Central memory CD4-positive, alpha-beta T cell (primary cell): ENCODE measurements at regions not wholly inside any gene's neighbourhood (a gene's known extent, or its start where the extent isn't known, plus 50 kb on each side); places are given as distances from the start of the nearest gene placed in this dataset.
"Not testable (repeated sequence)": the region's sequence is repeated elsewhere in the genome, so short reads cannot be mapped to it uniquely, and the experiment has no call there.

ENCODE experiments used
- DNase-seq: peaks from one replicate; pipeline ENCODE4 v3.0.0; 2022

- DNase-seq = no peak
Measured at GRCh38 chr6:139470997-139471396, 96.5 kb upstream of the CITED2 start.

DNA sequence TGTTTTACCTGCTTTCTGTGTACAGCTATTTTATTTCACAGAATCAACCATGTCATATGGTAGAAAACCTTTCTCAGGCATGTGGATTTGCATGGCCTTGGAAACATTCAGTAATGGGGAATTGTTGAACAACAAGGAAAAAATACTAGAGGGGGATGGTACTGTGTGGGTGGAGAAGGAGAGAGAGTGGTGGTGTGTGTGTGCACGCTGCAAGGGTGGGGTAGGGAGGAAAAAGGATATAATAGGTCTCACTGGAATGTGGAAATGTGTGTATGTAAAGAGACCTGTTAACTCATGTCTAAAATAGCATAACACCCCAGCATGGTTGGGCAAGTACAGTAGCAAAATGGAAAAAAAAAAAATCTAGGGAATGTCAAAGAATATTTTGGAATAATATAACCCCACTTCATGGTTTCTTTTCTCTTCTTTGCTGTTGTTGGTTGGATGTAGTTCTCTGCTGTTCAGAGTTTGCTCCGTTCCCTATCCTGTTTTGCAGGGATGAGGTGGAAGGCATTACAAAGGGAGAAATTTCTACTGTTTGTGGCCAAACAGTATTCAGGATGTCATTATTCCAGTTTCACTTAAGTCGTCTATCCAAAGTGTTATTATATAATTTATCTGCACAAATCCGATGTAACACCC lies 93.9 kb upstream of the CITED2 start:
- no peak for DNase-seq

GRCh38 chr6:139457476-139457875 lies 83.0 kb upstream of the CITED2 start:
- no peak for DNase-seq

DNA sequence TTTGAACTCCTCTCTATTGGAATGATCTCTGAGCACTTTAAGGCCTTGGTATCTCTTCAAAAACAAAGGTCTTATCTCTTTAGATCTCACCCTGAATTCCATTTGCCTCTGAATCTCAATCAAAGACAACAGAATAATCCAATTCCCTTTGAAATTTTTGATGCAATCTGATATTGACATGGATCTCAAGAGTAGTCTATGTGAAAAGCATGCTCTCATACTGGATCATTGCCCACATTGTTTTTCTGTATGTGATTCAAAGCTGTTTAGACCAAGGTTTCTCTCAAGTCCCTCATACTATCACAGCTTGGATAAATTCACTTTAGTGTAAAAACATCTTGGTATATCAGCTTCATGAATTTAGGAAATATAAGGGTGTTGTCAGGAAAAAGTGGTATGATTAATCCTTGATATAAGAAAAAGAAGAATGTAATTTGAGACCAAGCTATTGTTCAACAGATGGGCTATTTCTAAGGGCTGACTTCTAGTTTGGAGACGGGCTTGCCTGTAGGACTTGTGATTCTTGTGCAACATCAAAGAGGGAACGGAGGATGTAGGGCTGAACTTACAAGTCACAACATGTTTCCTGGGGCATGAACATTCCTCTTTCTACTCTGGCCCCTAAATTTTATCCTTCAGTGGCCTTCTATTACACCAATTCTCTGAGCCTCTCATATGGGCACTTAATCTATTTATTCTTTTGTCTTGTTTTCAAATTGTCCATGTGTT lies 77.9 kb upstream of the CITED2 start:
- no peak for DNase-seq

DNA sequence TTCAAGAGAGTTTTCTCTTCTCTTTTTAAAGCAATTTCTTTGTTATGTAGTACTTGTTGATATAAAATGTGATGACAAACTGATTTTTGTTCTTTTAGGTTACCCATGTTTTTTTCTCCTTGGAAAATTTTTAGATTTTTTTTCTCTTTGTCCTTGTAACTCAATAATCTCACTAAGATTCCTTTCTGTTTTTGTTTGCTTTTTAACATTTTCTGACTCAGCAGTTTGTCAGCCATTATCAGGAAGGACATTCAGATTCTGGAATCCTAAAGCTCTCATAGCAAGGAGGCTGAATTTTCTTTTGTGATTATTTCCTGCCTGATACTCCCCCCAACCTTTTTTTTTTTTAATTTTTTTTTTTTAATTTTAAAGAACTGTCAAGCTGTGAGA lies 75.2 kb upstream of the CITED2 start:
- no peak for DNase-seq

DNA sequence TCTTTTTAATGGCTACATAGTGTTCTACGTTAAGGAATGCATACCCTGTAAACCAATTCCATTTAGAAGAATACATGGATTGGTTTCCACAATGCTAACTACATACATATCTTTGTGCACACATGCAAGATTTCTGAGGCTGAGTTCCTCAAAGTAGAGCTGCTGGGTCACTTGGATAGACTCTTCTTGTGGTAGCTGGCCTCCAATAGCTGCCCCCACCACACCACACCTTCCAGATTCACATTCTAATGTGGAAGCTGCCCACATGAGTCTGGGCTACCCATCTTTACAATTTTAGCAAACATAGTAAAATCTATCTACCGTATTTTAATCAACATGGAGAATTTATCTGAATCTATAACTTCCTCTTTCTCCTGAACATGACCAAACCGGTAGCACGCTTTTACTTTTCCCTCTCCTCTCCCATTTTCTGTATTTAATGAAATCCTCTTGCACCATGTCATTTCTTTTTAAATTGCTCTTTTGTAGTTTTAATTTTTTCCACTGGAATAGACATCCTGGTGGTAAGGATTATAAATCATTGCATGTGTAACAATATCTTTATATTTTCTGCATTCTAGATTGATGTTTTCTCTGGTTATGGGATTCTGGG lies 74.7 kb upstream of the CITED2 start:
- DNase-seq = no peak

GRCh38 chr6:139448051-139448649 lies 73.7 kb upstream of the CITED2 start:
- no peak for DNase-seq

- no peak for DNase-seq
Measured at GRCh38 chr6:139447656-139447975, 73.2 kb upstream of the CITED2 start.

DNA sequence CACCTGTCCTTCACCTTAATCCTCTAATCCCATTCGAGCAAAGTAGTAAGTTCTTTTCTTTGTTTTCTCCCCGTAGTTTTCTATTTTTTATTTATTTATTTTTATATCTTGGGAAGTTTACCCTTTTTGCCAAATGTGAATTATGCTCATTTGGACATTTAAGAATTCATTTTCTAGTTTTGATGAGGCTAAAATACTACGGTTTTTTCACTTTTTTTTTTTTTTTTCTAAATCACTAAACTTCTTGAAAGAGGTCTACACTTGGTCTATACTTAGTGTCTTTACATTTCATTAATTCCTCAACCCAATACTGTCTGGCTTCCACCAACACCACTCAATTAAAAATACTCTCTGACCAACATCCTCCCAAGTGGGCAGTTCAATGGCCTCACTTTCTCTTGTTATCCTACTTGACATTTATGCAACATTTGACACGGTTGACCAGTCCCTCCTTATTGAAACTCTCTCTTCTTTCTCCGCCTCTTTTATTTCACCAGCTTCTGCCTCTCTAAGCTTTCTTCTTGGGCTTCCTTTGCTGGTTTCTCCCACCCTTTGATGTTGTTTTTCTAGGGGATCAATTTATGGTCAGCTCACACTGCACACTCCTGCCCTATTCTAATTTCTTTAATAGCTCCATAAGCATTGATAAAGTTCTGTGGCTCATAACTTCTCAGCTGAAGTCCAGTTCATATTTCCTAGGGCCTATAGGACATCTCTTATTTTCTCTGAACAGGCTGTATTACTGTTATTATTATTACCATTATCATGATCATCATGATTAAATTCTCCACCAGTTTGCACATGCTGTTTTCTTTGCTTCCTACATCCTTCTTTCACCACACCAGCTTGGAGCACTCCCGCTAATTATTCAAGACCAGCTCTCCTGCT lies 72.6 kb upstream of the CITED2 start:
- DNase-seq = no peak

DNA sequence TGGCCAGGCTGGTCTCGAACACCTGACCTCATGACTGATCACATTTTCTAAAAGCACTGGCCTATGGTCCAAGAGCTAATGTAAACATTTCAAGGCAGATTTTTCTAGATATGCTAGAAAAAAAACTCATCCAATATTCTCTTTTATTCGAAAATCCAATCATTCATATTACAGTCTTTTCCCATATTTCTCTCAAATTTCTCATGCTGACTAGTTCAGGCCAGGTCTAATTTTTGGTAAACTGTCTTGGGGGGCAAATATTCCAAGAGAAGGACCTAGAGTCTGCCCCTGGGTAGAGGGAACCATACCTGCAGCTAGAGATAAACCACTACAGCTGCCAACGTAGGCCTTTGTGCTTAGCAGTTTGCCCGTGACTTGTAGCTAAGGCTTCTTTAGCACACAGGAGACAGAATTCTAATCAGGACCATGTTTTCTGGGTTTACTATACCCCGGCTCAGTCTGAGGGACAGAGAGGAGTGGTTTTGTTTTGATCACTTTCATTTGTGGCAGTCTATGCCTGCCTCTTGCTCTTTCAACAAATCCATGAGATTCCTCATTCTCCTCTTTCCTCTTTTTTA lies 71.8 kb upstream of the CITED2 start:
- no peak for DNase-seq

- DNase-seq = not testable (repeated sequence)
Measured at GRCh38 chr6:139444273-139444787, 69.9 kb upstream of the CITED2 start.

DNA sequence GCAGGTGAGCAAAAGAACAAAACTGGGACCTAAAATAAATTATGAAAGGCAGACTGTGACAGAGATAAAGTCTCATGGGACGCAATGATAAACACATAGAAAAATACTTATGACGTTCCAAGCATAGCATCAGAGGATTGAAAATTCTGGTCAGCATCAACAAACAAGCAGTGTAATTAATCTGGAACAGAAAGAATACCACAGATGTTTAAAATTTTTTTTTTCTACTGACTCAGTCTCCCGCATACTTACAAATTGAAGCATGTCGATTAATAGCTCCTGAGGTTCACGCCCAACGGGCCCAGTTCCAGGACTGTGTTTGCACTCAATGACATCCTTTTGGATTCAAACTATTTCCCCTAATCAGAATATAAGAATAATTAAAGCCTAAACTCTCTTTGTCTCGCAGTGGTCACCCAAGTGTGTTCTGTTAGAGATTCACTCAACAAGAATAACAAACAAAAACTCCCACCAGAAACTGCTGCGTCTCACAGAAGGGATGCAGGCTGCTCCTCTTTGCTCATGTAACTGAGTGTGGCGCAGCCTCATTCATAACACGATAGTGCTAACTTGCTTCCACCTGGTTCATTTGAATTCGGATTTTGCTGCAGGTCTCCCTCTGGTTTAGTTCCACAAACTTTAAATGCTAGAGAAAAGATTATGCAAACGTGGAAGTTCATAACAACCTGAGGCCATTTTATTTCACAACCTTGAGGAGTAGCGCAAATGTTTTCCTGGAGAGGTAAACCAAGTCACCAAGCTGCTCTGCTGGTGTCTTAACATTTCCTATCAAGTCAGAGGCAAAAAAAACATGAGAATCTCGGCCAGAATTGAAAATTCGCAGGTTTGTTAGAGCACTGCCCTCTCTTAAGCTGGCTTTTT lies 69.0 kb upstream of the CITED2 start:
- DNase-seq = no peak

DNA sequence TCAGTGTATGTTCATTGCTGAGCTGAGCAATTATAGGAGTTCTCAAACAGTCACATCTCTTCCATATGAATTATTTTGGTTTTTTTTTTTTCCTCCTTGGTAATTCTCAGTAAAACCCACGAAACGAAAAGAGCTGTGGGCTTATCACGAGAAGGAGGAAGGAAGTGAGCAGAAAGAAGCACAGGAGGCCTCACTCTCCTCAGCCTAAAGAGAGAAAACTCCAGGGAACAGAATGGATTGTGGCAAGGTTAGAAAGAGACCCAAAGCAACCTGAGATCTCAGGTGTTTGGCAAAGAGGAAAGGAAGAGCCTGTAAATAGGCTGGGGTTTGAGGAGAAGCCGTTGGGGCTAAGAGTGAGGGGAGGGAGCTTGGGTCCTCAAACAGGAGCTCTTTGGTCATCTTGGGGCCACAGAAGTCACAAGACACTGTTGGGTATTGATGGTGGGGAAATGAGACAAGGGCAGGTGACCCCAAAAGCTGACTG lies 67.8 kb upstream of the CITED2 start:
- DNase-seq = no peak

GRCh38 chr6:139439349-139439748 lies 64.9 kb upstream of the CITED2 start:
- no peak for DNase-seq

DNA sequence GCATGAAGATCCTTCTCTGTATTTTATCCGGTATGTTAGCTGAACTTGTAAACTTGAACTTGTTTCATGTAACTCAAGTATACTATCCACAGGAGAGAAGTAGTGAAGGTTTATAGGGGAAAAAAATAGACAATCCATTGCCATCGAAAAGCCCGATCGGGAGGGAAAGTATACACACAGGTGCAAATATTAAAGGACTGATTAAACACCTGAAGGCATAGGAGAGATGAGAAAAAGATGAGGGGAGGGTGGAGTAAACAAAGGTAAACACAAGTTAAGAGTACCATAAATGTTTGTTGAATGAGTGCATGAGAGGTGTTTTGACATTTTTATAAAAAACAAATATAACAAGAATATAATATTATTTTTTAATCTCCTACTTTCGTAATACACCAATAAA lies 64.3 kb upstream of the CITED2 start:
- DNase-seq = no peak

- DNase-seq = no peak
Measured at GRCh38 chr6:139436957-139437348, 62.5 kb upstream of the CITED2 start.

GRCh38 chr6:139436200-139436956 lies 61.9 kb upstream of the CITED2 start:
- DNase-seq = no peak

GRCh38 chr6:139433631-139434419 lies 59.4 kb upstream of the CITED2 start:
- no peak for DNase-seq

- no peak for DNase-seq
Measured at GRCh38 chr6:139431602-139431956, 57.1 kb upstream of the CITED2 start.
